Activated CD8-positive, alpha-beta T cell treated with anti-CD3 and anti-CD28 coated beads for 36 hours (primary cell): ENCODE measurements at regions not wholly inside any gene's neighbourhood (a gene's known extent, or its start where the extent isn't known, plus 50 kb on each side); places are given as distances from the start of the nearest gene placed in this dataset.

Experiments used
- ATAC-seq: fragments of 200-7000 bp; cut with Tn5 transposase; one replicate; pipeline ENCODE4 v1.10.0; 2021; ENCODE audit warnings: mild to moderate bottlenecking, moderate library complexity
- CTCF ChIA-PET: fragments of 350-600 bp; sonication (Branson Sonifier 250); formaldehyde crosslinking; loops from one replicate; lab custom pipeline; 2021; ENCODE audit warnings: antibody characterized with exemption; lab: Charles Lee
- POLR2A ChIA-PET: fragments of 350-600 bp; sonication (Branson Sonifier 250); formaldehyde crosslinking; loops from one replicate; lab custom pipeline; 2021; ENCODE audit warnings: antibody characterized with exemption; lab: Charles Lee
- DNase-seq: peaks from one replicate; pipeline ENCODE4 v3.0.0-alpha.2; 2020
- H3K27ac Mint-ChIP-seq: one replicate; pipeline ENCODE4 v1.8.0; 2021; ENCODE audit warnings: mild to moderate bottlenecking, mixed read lengths
- H3K27me3 Mint-ChIP-seq: one replicate; pipeline ENCODE4 v1.8.0; 2021; ENCODE audit warnings: mixed read lengths
- H3K36me3 Mint-ChIP-seq: one replicate; pipeline ENCODE4 v1.8.0; 2021; ENCODE audit warnings: low read depth, mixed read lengths
- H3K4me1 Mint-ChIP-seq: one replicate; pipeline ENCODE4 v1.8.0; 2021; ENCODE audit warnings: low read depth, mixed read lengths
- H3K4me3 Mint-ChIP-seq: one replicate; pipeline ENCODE4 v1.8.0; 2021; ENCODE audit warnings: mild to moderate bottlenecking, moderate library complexity, mixed read lengths
- H3K9me3 Mint-ChIP-seq: one replicate; pipeline ENCODE4 v1.8.0; 2021; ENCODE audit warnings: mixed read lengths
- intact Hi-C: fragments of 100-400 bp; cut with micrococcal nuclease; formaldehyde crosslinking; loops from one replicate; pipeline ENCODE4 v1.10.0; 2022
- TF ChIP-seq, protein P1 (sequence below): fragments of 200-600 bp; IDR thresholded peaks from one replicate; pipeline ENCODE4 v1.8.0; 2022; ENCODE audit warnings: antibody characterized with exemption, mild to moderate bottlenecking

DNA sequence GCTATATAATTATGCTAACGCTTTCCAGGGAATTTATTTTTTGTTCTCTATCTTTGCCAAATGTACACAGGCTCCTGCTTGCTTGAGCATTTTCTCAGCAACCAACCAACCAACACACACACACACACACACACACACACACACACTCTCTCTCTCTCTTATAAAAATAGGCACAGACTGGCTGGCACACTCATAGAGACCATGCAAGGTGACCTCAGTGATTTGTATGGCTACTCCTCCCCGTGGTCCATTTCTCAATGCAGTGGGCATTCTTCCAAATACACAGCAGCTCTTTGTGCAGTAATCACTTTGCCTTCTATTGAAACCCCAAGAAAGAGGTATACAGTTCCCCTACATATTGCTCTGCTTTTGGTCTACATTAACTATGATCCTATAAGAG, 416.0 kb downstream of the MAN2A1 start:
- Mint-ChIP-seq H3K27ac (no peak overlapping the region), H3K4me1 (peaks cover 35% of the 10 kb centered on the region), H3K4me3 (no peak overlapping the region), H3K9me3 (no peaks in the 10 kb centered on the region), H3K36me3 (no peaks in the 10 kb centered on the region), H3K27me3 (no peaks in the 10 kb centered on the region)
- DNase-seq (no peak), ATAC-seq (no peak)
- ChIA-PET CTCF (interaction anchor here (1.0 to 1.3 kb wide), 2 partner anchors 42 to 416 kb away, joined by 3 read pairs; partner anchors contain the start of gene MAN2A1), POLR2A (no interaction called here)
- intact Hi-C loops, result no loop called here
- TF ChIP-seq, protein P1, sequence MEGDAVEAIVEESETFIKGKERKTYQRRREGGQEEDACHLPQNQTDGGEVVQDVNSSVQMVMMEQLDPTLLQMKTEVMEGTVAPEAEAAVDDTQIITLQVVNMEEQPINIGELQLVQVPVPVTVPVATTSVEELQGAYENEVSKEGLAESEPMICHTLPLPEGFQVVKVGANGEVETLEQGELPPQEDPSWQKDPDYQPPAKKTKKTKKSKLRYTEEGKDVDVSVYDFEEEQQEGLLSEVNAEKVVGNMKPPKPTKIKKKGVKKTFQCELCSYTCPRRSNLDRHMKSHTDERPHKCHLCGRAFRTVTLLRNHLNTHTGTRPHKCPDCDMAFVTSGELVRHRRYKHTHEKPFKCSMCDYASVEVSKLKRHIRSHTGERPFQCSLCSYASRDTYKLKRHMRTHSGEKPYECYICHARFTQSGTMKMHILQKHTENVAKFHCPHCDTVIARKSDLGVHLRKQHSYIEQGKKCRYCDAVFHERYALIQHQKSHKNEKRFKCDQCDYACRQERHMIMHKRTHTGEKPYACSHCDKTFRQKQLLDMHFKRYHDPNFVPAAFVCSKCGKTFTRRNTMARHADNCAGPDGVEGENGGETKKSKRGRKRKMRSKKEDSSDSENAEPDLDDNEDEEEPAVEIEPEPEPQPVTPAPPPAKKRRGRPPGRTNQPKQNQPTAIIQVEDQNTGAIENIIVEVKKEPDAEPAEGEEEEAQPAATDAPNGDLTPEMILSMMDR, result no peak

DNA sequence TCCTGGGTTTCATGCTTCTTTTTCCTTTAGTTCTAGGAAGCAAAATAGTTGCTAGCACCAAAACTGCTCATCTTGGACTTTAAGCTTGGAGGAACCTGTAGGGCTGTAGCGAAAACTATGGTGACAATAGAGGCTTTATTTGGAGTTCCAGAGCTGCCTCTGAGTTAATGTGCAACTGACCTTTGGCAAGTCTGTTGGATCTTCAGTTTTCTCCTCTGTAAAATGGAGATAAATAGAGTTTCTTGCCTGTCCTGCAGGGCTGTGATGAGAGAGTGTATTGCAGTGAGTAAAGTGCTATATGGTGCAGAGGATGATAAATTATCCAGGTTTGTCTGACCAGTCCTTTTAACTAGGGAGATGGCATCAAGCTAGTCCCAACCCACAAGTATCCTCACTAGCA, 417.0 kb downstream of the MAN2A1 start:
- H3K27me3 Mint-ChIP-seq, result no peaks in the 10 kb centered on the region
- H3K9me3 Mint-ChIP-seq, result no peaks in the 10 kb centered on the region
- ChIA-PET POLR2A (no interaction called here), CTCF (interaction anchor here (1.3 kb wide), 1 partner anchor 43 kb away, joined by 3 read pairs; no protein-coding TSS in a partner anchor)
- DNase-seq (no peak), ATAC-seq (no peak)
- no peak overlapping the region for H3K4me3 Mint-ChIP-seq
- no peaks in the 10 kb centered on the region for H3K36me3 Mint-ChIP-seq
- TF ChIP-seq, protein P1, result no peak
- H3K4me1 Mint-ChIP-seq, result peaks cover 35% of the 10 kb centered on the region
- intact Hi-C loops, result no loop called here
- H3K27ac Mint-ChIP-seq, result no peak overlapping the region

DNA sequence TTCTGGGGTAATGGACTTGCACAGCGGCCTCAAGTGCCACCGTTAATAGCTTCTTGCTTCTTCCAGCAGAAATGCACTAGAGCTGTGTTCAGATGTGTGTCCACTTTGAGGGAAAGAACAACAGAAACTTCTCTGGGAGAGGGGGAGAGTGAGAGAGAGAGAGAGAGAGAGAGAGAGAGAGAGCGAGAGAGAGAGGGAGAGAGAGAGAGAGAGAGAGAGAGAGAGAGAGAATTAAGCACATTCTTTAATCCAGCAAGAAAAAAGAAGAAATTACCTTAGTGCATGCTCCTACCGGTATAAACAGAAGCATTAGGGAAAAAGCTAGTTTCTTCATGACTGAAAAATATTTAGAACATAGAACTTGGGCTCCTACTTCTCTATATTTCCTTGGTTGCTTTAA, 418.8 kb downstream of the MAN2A1 start:
- ChIA-PET POLR2A (interaction anchor here (0.8 kb wide), 1 partner anchor 12 kb away, joined by 3 read pairs; no protein-coding TSS in a partner anchor), CTCF (no interaction called here)
- Mint-ChIP-seq H3K4me1 (peaks cover 31% of the 10 kb centered on the region), H3K9me3 (no peaks in the 10 kb centered on the region), H3K27ac (no peak overlapping the region), H3K36me3 (no peaks in the 10 kb centered on the region), H3K4me3 (no peak overlapping the region), H3K27me3 (no peaks in the 10 kb centered on the region)
- TF ChIP-seq, protein P1, result no peak
- ATAC-seq (no peak), DNase-seq (no peak)
- intact Hi-C loops, result no loop called here

DNA sequence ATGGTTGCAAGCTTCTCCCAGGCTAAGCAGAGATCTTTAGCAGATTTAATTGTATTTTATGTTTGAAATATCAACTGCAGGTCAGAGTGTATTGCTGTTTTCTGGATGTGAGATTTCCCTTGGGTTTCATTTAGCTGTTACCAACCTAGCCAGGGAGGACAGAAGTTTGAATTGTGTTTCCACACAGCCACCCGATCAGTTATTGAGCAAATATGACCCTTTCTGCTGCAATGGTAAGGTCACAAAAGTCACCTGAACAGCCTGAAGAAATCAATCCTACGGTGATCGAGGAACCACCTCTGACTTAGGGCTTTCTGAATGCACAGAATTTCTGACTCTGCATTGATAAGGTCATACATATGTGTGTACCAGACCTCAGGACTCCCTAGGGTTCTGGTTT, 419.9 kb downstream of the MAN2A1 start:
- intact Hi-C loops, result no loop called here
- Mint-ChIP-seq H3K9me3 (no peaks in the 10 kb centered on the region), H3K27me3 (no peaks in the 10 kb centered on the region), H3K4me3 (no peak overlapping the region), H3K27ac (no peak overlapping the region), H3K4me1 (peaks cover 20% of the 10 kb centered on the region), H3K36me3 (no peaks in the 10 kb centered on the region)
- ATAC-seq, result no peak
- POLR2A ChIA-PET, result interaction anchor here (1.0 kb wide), 1 partner anchor 17 kb away, joined by 3 read pairs; no protein-coding TSS in a partner anchor
- TF ChIP-seq, protein P1, result no peak
- DNase-seq, result no peak
- CTCF ChIA-PET, result interaction anchor here (1.0 to 1.2 kb wide), 2 partner anchors 10 to 19 kb away, joined by 3 read pairs; no protein-coding TSS in a partner anchor

DNA sequence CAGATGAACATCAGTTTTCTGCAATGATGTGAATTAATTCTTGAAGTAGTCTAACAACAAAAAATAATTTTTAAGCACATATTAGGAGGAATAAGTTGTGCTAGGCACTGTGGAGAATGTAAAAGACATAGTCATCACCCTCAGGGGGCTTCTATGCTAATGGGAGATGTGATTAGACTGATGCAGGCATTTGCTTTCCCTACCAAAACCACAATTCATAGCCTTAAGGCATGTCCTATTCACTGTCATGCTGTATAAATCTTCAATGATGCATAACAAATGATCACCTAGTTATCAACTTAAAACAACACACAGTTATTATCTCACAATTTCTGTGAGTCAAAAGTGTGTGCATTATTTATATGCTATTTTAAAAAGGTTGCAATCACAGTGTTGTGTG, 422.6 kb downstream of the MAN2A1 start:
- H3K4me1 Mint-ChIP-seq, result peaks cover 4% of the 10 kb centered on the region
- no peak overlapping the region for H3K4me3 Mint-ChIP-seq
- ATAC-seq, result no peak
- intact Hi-C loops, result no loop called here
- DNase-seq, result no peak
- TF ChIP-seq, protein P1, result no peak
- no peak overlapping the region for H3K27ac Mint-ChIP-seq
- H3K27me3 Mint-ChIP-seq, result no peaks in the 10 kb centered on the region
- no peaks in the 10 kb centered on the region for H3K36me3 Mint-ChIP-seq
- no peaks in the 10 kb centered on the region for H3K9me3 Mint-ChIP-seq
- POLR2A ChIA-PET, result no interaction called here
- CTCF ChIA-PET, result no interaction called here
